WI38 (cell line): ENCODE measurements at regions not wholly inside any gene's neighbourhood (a gene's known extent, or its start where the extent isn't known, plus 50 kb on each side); places are given as distances from the start of the nearest gene placed in this dataset.

Experiments used
- H3K4me3 ChIP-seq: 2 replicates; pipeline ENCODE4 v1.5.1; 2011; ENCODE audit warnings: low read depth, mild to moderate bottlenecking, control low read depth, low read length
- CTCF ChIP-seq: IDR thresholded peaks from 2 replicates; pipeline ENCODE4 v1.5.1; 2012; ENCODE audit warnings: low read depth, mild to moderate bottlenecking, control low read depth, low read length

GRCh38 chr7:136050462-136050847 is 73.3 kb upstream of the MTPN start:
- TF ChIP-seq CTCF = no peak
- H3K4me3 ChIP-seq = no peak overlapping the region

- H3K4me3 ChIP-seq = no peak overlapping the region
- TF ChIP-seq CTCF = no peak
These were observed 72.8 kb upstream of the MTPN start for GRCh38 chr7:136049818-136050461.

GRCh38 chr7:136049117-136049516 is 72.0 kb upstream of the MTPN start:
- no peak overlapping the region for H3K4me3 ChIP-seq
- no peak for TF ChIP-seq CTCF

- no peak for TF ChIP-seq CTCF
- H3K4me3 ChIP-seq = no peak overlapping the region
These were observed 69.4 kb upstream of the MTPN start for GRCh38 chr7:136046548-136046947.

GRCh38 chr7:136045992-136046391 is 68.8 kb upstream of the MTPN start:
- no peak for TF ChIP-seq CTCF
- no peak overlapping the region for H3K4me3 ChIP-seq

GRCh38 chr7:136045181-136045580 is 68.0 kb upstream of the MTPN start:
- H3K4me3 ChIP-seq = no peak overlapping the region
- TF ChIP-seq CTCF = no peak

GRCh38 chr7:136039577-136040345 is 62.6 kb upstream of the MTPN start:
- H3K4me3 ChIP-seq = no peak overlapping the region
- TF ChIP-seq CTCF = no peak
